GM13976 (cell line): ENCODE measurements at regions not wholly inside any gene's neighbourhood (a gene's known extent, or its start where the extent isn't known, plus 50 kb on each side); places are given as distances from the start of the nearest gene placed in this dataset.

Experiments used
- DNase-seq: peaks from one replicate; pipeline ENCODE4 v3.0.0; 2012; ENCODE audit warnings: low spot score
- CTCF ChIP-seq: IDR thresholded peaks from 2 replicates; pipeline ENCODE4 v1.5.1; 2012; ENCODE audit warnings: borderline replicate concordance, mild to moderate bottlenecking; ENCODE audit not compliant: insufficient read depth; ENCODE audit errors: extremely low read depth, missing control alignments, control extremely low read depth
- in situ Hi-C: fragments of 300-500 bp; cut with MboI; formaldehyde crosslinking; loops from one replicate; pipeline ENCODE4 v1.12.0; 2022; ENCODE audit warnings: low sequenced_read_pairs, mixed read lengths, inconsistent platforms; ENCODE audit not compliant: unreplicated experiment

DNA sequence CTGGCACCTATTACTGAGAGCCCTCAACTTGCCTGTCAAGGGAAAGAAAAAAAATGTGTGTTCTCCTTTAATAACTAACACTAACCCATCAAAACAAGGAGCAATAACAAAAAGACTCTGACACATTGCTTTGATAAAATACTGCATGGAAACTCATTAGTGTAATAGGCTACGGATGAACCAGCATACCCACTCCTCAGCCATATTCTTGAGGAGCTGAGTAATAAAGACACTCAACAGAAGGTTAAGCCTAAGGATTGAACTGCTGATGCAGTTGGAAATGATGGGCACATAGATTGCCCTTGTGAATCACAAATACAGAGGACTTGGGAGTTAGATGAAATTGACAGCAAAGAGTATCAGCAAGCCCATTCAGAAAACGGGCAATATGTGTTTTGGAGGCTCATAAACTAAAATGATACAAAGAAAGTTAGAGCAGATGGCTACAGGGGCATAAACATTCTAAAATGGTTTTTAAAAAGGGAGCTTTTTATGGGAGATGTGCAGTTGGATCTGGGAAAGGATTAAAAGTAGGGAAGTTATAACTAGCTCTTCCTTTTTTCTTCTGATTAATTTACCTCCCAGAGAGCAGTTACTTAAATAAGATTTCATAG, 447.6 kb upstream of the IL12A start:
- TF ChIP-seq CTCF = no peak
- DNase-seq = no peak
- in situ Hi-C loops = no loop called here

DNA sequence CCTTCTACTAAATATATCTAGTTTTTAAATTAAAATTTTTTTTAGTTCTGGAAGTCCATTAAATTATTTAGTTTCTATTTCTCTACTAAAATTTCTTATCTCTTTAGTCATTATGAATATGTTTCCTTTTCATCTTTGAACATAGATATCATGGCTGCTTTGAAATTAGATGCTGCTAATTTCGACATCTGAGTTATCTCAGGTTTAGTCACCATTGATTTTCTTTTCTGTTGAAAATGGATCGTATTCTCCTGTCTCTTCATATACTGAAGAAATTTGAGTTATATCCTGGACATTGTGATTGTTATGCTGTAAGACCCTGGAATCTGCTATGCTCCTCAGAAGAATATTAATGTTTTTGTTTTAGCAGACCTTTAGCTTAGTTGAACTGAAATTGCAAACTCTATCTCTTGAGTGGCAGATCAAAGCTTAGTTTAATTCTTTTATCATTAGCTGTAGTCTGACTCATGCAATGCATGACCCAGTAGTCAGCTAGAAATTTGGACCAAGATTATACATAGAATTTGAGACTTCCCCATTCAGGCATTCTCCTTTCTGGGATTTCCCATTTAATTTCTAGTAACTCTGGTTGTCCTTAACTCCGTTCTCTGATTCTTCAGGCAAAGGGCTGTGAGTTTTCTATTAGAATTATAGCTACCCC, 439.8 kb upstream of the IL12A start:
- in situ Hi-C loops = no loop called here
- DNase-seq = no peak
- no peak for TF ChIP-seq CTCF

GRCh38 chr3:159555205-159555604, 433.4 kb upstream of the IL12A start:
- DNase-seq = no peak
- no peak for TF ChIP-seq CTCF
- in situ Hi-C loops = no loop called here

DNA sequence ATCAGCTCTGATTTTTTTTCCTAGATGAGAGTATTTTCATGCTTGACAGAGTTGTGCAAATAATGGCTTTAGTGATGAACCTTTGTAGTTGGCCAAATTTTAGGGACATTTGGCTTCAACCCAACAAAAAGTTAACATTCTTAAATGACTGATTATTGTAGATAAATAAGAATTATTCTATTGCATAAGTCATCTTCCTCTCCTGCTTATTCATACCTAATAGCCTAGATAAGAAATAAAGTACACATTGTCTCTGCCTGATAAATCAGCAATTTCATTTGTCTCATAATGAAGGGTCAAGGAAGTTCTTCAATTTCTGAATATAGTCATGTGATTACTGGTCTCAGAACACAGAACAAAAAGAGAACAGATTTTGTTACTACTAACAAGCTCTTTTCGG, 428.9 kb upstream of the IL12A start:
- TF ChIP-seq CTCF = no peak
- in situ Hi-C loops = no loop called here
- no peak for DNase-seq

- no peak for DNase-seq
- in situ Hi-C loops = no loop called here
- TF ChIP-seq CTCF = no peak
Observed at GRCh38 chr3:159560214-159560979, 428.2 kb upstream of the IL12A start.

- DNase-seq = no peak
- TF ChIP-seq CTCF = no peak
- in situ Hi-C loops = no loop called here
Observed at GRCh38 chr3:159565313-159565712, 423.3 kb upstream of the IL12A start.
